GM12878 (cell line): ENCODE measurements at regions not wholly inside any gene's neighbourhood (a gene's known extent, or its start where the extent isn't known, plus 50 kb on each side); places are given as distances from the start of the nearest gene placed in this dataset.
A peak's percentile ranks its signal among the peaks of the same experiment; 100 is the strongest.

Source experiments
- ATAC-seq: fragments of 200-7000 bp; cut with Tn5 transposase; 3 replicates; pipeline ENCODE4 v1.9.1; 2020; ENCODE audit warnings: mild to moderate bottlenecking, moderate library complexity
- BruUV-seq: library from RNA; stranded (reverse); fragments of 400-500 nt; replicated peaks from 2 replicates; lab custom pipeline; 2021; lab: Mats Ljungman, UMichigan
- CTCF ChIA-PET: fragments of 300-600 bp; sonication (Branson Sonifier 250); formaldehyde crosslinking; extraction: SDS; loops from one replicate; lab custom pipeline; 2021; ENCODE audit warnings: inconsistent platforms; lab: Yijun Ruan, JAX
- POLR2A ChIA-PET: fragments of 350-600 bp; formaldehyde crosslinking; extraction: SDS; loops from one replicate; lab custom pipeline; 2021; ENCODE audit warnings: inconsistent platforms; lab: Charles Lee
- RAD21 ChIA-PET: fragments of 300-600 bp; sonication (Branson Sonifier 250); formaldehyde crosslinking; loops from one replicate; lab custom pipeline; 2023; ENCODE audit warnings: antibody characterized with exemption; ENCODE audit not compliant: unreplicated experiment; lab: Charles Lee
- SMC1A ChIA-PET: fragments of 300-600 bp; sonication (Branson Sonifier 250); formaldehyde crosslinking; loops from one replicate; lab custom pipeline; 2023; ENCODE audit not compliant: unreplicated experiment, uncharacterized antibody; lab: Charles Lee
- DNase-seq: peaks from one replicate; pipeline ENCODE4 v3.0.0-alpha.2; 2011; ENCODE audit warnings: low read depth, low spot score
- FAIRE-seq: peaks from 3 replicates; lab custom pipeline; 2011; peaks lifted over from hg19 to GRCh38; lab: Jason Lieb, UNC
- H2AFZ ChIP-seq: 2 replicates; pipeline ENCODE4 v1.6.0; 2011; ENCODE audit warnings: low read depth, low read length, control low read depth; ENCODE audit not compliant: control insufficient read depth
- H3K27ac ChIP-seq: 2 replicates; pipeline ENCODE4 v1.5.1; 2011; ENCODE audit warnings: control low read depth; ENCODE audit not compliant: control insufficient read depth, insufficient read depth
- H3K27me3 ChIP-seq, 2 experiments: replicated peaks in 1 of 2; 2 replicates each; pipeline versions ENCODE4 v1.6.0 to v1.6.1; 2011; ENCODE audit warnings: low read length in 1 of 2; ENCODE audit not compliant: control insufficient read depth in 2 of 2, insufficient read depth in 2 of 2
- H3K36me3 ChIP-seq, 2 experiments: 2 replicates each; pipeline ENCODE4 v1.5.1; 2011; ENCODE audit warnings: low read length in 1 of 2; ENCODE audit not compliant: control insufficient read depth in 2 of 2, insufficient read depth in 2 of 2
- H3K4me1 ChIP-seq: 2 replicates; pipeline ENCODE4 v1.6.1; 2011; ENCODE audit warnings: mild to moderate bottlenecking, low read length, moderate library complexity, mixed read lengths; ENCODE audit not compliant: control insufficient read depth, insufficient read depth
- H3K4me2 ChIP-seq: 2 replicates; pipeline ENCODE4 v1.6.0; 2011; ENCODE audit warnings: control low read depth; ENCODE audit not compliant: control insufficient read depth, insufficient read depth
- H3K4me3 ChIP-seq: fragments of 200-600 bp; sonication (generic); 2 replicates; pipeline ENCODE4 v1.5.1; 2016
- H3K79me2 ChIP-seq: 2 replicates; pipeline ENCODE4 v1.6.0; 2011; ENCODE audit warnings: low read length; ENCODE audit not compliant: control insufficient read depth, insufficient read depth
- H3K9ac ChIP-seq: 2 replicates; pipeline ENCODE4 v1.8.0; 2011; ENCODE audit warnings: low read length, control low read depth, mixed read lengths; ENCODE audit not compliant: control insufficient read depth, insufficient read depth
- H3K9me3 ChIP-seq: replicated peaks from 3 replicates; pipeline ENCODE4 v1.5.1; 2011; ENCODE audit warnings: mild to moderate bottlenecking, low read length; ENCODE audit not compliant: control insufficient read depth, insufficient read depth
- H4K20me1 ChIP-seq: 2 replicates; pipeline ENCODE4 v1.6.0; 2011; ENCODE audit not compliant: control insufficient read depth, insufficient read depth
- ASH2L ChIP-seq: fragments of 300-600, 200-600 bp; sonication (generic); IDR thresholded peaks from 2 replicates; pipeline ENCODE4 v1.6.1; 2017; ENCODE audit warnings: low read depth, mild to moderate bottlenecking, borderline replicate concordance
- ATF7 ChIP-seq: fragments of 450-650 bp; IDR thresholded peaks from 2 replicates; pipeline ENCODE4 v1.6.1; 2016; ENCODE audit warnings: low read depth, mild to moderate bottlenecking
- BCL11A ChIP-seq: IDR thresholded peaks from 2 replicates; pipeline ENCODE4 v1.6.1; 2011; ENCODE audit warnings: low read depth, low read length
- CREM ChIP-seq: IDR thresholded peaks from 2 replicates; pipeline ENCODE4 v1.6.1; 2014; ENCODE audit warnings: antibody characterized with exemption, low read depth
- E2F8 ChIP-seq: fragments of 450-650 bp; IDR thresholded peaks from 2 replicates; pipeline ENCODE4 v1.6.1; 2018; ENCODE audit warnings: mild to moderate bottlenecking, low read depth, moderate library complexity; ENCODE audit not compliant: partially characterized antibody
- EP300 ChIP-seq, 2 experiments: fragments of 150-350 bp in 1 of 2; IDR thresholded peaks; 2 replicates each; pipeline ENCODE4 v1.6.1; 2011 to 2012; ENCODE audit warnings: low read depth in 2 of 2, low read length in 2 of 2, borderline replicate concordance in 1 of 2, improper control_type of control experiment in 1 of 2, inconsistent platforms in 1 of 2; ENCODE audit not compliant: control insufficient read depth in 1 of 2
- FOXM1 ChIP-seq: IDR thresholded peaks from 2 replicates; pipeline ENCODE4 v1.6.1; 2012; ENCODE audit warnings: low read depth, mild to moderate bottlenecking, inconsistent platforms, low read length, moderate library complexity
- NR2F1 ChIP-seq: fragments of 450-650 bp; conservative IDR thresholded peaks from 2 replicates; pipeline ENCODE4 v1.6.1; 2017; ENCODE audit warnings: mild to moderate bottlenecking
- RFX5 ChIP-seq: IDR thresholded peaks from 2 replicates; pipeline ENCODE4 v1.6.1; 2011; ENCODE audit warnings: low read depth, low read length, improper control_type of control experiment
- SIN3A ChIP-seq: IDR thresholded peaks from 2 replicates; pipeline ENCODE4 v1.6.1; 2012; ENCODE audit warnings: low read depth, low read length, improper control_type of control experiment
- STAT3 ChIP-seq: IDR thresholded peaks from 2 replicates; pipeline ENCODE4 v1.6.1; 2011; ENCODE audit warnings: low read depth, low read length, improper control_type of control experiment
- SUPT20H ChIP-seq: IDR thresholded peaks from 2 replicates; pipeline ENCODE4 v1.6.1; 2011; ENCODE audit warnings: low read depth, mild to moderate bottlenecking, low read length, moderate library complexity, borderline replicate concordance; ENCODE audit not compliant: control insufficient read depth
- TAF1 ChIP-seq: IDR thresholded peaks from 2 replicates; pipeline ENCODE4 v1.6.1; 2011; ENCODE audit warnings: mild to moderate bottlenecking, low read depth, low read length, borderline replicate concordance
- WGBS: methylation state at CpG from one replicate; pipeline ENCODE4 v1.1.6; 2016; ENCODE audit warnings: low lambda C conversion rate; ENCODE audit not compliant: insufficient replicate concordance, insufficient coverage; ENCODE audit errors: missing lambda C conversion rate; 5-methylcytosine and 5-hydroxymethylcytosine counted together
- in situ Hi-C: fragments of 300-500 bp; cut with MboI; formaldehyde crosslinking; loops from 9 replicates; pipeline ENCODE4 v1.14.3; 2018; ENCODE audit warnings: mixed read lengths
- intact Hi-C: fragments of 100-400 bp; cut with micrococcal nuclease; formaldehyde crosslinking; loops from one replicate; pipeline ENCODE4 v1.14.2; 2022; ENCODE audit not compliant: unreplicated experiment
- TF ChIP-seq, protein P1 (sequence below), 3 experiments: IDR thresholded peaks in 2 of 3; conservative IDR thresholded peaks in 1 of 3; 2 replicates each; pipeline ENCODE4 v1.5.1; 2011; ENCODE audit warnings: low read depth in 3 of 3, low read length in 3 of 3, mild to moderate bottlenecking in 3 of 3, control low read depth in 2 of 3, moderate library complexity in 2 of 3, inconsistent platforms in 1 of 3, mixed read lengths in 1 of 3; ENCODE audit not compliant: control insufficient read depth in 2 of 3, insufficient read depth in 1 of 3; ENCODE audit errors: extremely low read depth in 1 of 3
- TF ChIP-seq, protein P2 (sequence below): fragments of 450-650 bp; IDR thresholded peaks from 2 replicates; pipeline ENCODE4 v1.6.1; 2017; ENCODE audit warnings: low read depth, mild to moderate bottlenecking, moderate library complexity

GRCh38 chr6:37110500-37111461, 59.2 kb upstream of the PIM1 start:
- in situ Hi-C loops, result no loop called here
- H3K4me2 ChIP-seq, result peak overlapping the region; percentile 39; the same call in 1 of the 2 replicates
- no peaks in the 10 kb centered on the region for H3K9me3 ChIP-seq
- CTCF ChIA-PET, result interaction anchor here (0.6 to 3.2 kb wide), 10 partner anchors 16 to 328 kb away, joined by 3 to 9 read pairs (median 4); no protein-coding TSS in a partner anchor
- no peaks in the 10 kb centered on the region for H3K27me3 ChIP-seq
- 3% methylated on average over 11 of the region's 11 CpGs for WGBS
- H2AFZ ChIP-seq, result no peak overlapping the region
- H3K36me3 ChIP-seq, result no peaks in the 10 kb centered on the region
- no peak overlapping the region for H3K9ac ChIP-seq
- DNase-seq (peak; percentile 59), ATAC-seq (peak; percentile 96), FAIRE-seq (peak; percentile 54)
- H3K4me1 ChIP-seq, result peaks cover 10% of the 10 kb centered on the region
- POLR2A ChIA-PET, result interaction anchor here (0.6 to 1.0 kb wide), 4 partner anchors 9 to 41 kb away, joined by 3 to 7 read pairs (median 6); no protein-coding TSS in a partner anchor
- intact Hi-C loops, result loop anchor here (5.0 kb wide), 1 partner anchor 62 kb away; the partner anchor contains the start of gene PIM1
- RAD21 ChIA-PET, result interaction anchor here (0.9 to 1.8 kb wide), 9 partner anchors 8 to 345 kb away, joined by 3 to 7 read pairs (median 4); no protein-coding TSS in a partner anchor
- SMC1A ChIA-PET, result interaction anchor here (0.8 to 1.7 kb wide), 18 partner anchors 11 to 100 kb away, joined by 3 to 6 read pairs (median 3); no protein-coding TSS in a partner anchor
- no peaks in the 10 kb centered on the region for H3K79me2 ChIP-seq
- H4K20me1 ChIP-seq, result no peaks in the 10 kb centered on the region
- H3K4me3 ChIP-seq, result no peak overlapping the region
- BruUV-seq, result no TSS peak
- no peak overlapping the region for H3K27ac ChIP-seq
- TF ChIP-seq ASH2L, result no peak
- no peak for TF ChIP-seq RFX5
- no peak for TF ChIP-seq SUPT20H
- no peak for TF ChIP-seq SIN3A
- TF ChIP-seq CREM, result no peak
- TF ChIP-seq STAT3, result 0 out of 2 replicates have a peak, but pooled peaks have one; percentile 24
- peak; percentile 85 for TF ChIP-seq NR2F1
- TF ChIP-seq FOXM1, result no peak
- TF ChIP-seq, protein P1, sequence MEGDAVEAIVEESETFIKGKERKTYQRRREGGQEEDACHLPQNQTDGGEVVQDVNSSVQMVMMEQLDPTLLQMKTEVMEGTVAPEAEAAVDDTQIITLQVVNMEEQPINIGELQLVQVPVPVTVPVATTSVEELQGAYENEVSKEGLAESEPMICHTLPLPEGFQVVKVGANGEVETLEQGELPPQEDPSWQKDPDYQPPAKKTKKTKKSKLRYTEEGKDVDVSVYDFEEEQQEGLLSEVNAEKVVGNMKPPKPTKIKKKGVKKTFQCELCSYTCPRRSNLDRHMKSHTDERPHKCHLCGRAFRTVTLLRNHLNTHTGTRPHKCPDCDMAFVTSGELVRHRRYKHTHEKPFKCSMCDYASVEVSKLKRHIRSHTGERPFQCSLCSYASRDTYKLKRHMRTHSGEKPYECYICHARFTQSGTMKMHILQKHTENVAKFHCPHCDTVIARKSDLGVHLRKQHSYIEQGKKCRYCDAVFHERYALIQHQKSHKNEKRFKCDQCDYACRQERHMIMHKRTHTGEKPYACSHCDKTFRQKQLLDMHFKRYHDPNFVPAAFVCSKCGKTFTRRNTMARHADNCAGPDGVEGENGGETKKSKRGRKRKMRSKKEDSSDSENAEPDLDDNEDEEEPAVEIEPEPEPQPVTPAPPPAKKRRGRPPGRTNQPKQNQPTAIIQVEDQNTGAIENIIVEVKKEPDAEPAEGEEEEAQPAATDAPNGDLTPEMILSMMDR (IDR thresholded peaks at IDR 0.05 in 2 of 3, conservative IDR thresholded peaks at IDR 0.05 in 1 of 3; ENCODE audit: control insufficient read depth in 2 of 3, extremely low read depth in 1 of 3, insufficient read depth in 1 of 3, low read depth in 3 of 3, low read length in 3 of 3), result no peak
- TF ChIP-seq ATF7, result 0 out of 2 replicates have a peak, but pooled peaks have one; percentile 30
- TF ChIP-seq, protein P2, sequence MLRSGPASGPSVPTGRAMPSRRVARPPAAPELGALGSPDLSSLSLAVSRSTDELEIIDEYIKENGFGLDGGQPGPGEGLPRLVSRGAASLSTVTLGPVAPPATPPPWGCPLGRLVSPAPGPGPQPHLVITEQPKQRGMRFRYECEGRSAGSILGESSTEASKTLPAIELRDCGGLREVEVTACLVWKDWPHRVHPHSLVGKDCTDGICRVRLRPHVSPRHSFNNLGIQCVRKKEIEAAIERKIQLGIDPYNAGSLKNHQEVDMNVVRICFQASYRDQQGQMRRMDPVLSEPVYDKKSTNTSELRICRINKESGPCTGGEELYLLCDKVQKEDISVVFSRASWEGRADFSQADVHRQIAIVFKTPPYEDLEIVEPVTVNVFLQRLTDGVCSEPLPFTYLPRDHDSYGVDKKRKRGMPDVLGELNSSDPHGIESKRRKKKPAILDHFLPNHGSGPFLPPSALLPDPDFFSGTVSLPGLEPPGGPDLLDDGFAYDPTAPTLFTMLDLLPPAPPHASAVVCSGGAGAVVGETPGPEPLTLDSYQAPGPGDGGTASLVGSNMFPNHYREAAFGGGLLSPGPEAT, result peak; percentile 32; the same call in 1 of the 2 replicates
- TF ChIP-seq EP300 (IDR thresholded peaks at IDR 0.05; ENCODE audit: borderline replicate concordance in 1 of 2, control insufficient read depth in 1 of 2, low read depth in 2 of 2, low read length in 2 of 2), result peak; percentile 56 to 65; a peak in 3 of 4 replicates
- TF ChIP-seq BCL11A, result peak; percentile 54
- no peak for TF ChIP-seq TAF1
- no peak for TF ChIP-seq E2F8
